ENCODE measurements at regions not wholly inside any gene's neighbourhood (a gene's known extent, or its start where the extent isn't known, plus 50 kb on each side); places are given as distances from the start of the nearest gene placed in this dataset.
"Not testable (repeated sequence)": the region's sequence is repeated elsewhere in the genome, so short reads cannot be mapped to it uniquely, and the experiment has no call there.

DNA sequence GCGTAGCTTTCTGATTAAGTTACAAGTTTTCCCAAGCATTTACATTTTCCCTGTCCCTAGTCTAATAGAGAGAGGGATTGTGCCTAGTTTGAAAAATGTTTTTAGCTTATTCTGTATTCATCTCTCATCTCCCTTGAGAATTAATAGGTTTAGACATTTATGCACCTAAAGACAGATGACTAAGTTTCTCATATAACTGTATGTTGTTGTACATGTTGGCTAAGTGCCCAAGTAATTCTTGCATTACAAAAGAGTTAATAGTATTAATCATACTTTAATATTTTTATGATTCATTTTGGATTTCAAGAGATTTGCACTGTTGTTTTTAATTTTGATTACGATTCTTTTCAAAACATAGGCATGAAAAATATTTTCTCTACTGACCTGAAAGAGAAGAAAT is 109.0 kb upstream of the TBL1XR1 start:
- no peak for DNase-seq

DNA sequence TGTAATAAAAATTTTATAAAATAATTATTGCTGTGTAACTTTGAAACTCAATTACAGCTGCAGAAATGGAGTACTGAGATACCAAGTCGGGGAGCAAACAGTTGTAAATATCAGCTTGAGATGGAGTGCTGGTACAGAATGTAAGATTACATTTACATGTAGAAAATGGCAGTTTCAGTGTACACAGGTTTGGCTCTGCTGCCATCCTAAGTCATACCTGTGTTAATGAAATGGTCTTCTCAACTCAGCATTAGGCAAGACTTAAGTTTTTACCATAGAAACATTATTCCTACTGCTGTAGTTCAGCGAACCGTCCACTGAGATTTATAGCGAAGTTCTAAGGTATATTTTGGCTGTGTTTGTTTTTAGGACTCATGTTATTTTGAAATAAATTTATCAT is 110.1 kb upstream of the TBL1XR1 start:
- no peak for DNase-seq

DNA sequence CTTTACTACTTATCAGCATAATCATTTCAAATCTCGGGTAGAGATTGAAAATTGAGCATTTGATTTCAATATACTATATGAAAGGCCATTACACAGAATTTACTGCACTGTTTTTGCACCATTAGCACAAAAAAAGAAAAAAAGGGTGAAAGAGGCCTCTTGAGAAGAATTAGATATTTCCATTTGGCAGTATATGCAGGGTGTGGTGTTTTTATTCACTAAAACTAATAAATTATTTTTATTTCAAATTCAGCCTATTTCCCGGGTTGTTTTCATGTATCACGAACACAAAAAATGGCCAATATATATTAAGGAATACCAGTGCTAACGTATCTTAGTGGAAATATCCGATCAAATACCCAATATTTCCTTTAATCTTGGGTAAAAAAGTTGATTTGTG is 110.5 kb upstream of the TBL1XR1 start:
- DNase-seq, result no peak

DNA sequence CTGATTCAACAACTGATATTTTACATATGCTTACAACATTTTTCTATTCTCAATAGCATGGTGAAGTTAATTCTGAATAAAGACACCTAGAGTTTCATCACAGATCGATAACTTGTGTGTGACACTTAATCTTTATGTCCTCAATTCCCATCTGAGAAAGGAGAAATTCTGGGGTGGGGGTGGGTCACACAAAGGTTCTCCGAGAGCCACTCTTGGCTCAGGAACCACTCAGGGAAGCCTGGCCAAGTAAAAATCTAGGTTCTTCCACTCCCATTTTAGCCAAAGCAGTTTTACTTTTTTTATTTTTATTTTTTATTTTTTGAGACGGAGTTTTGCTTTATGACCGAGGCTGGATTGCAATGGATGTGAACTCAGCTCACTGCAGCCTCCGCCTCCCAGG is 111.0 kb upstream of the TBL1XR1 start:
- no peak for DNase-seq

DNA sequence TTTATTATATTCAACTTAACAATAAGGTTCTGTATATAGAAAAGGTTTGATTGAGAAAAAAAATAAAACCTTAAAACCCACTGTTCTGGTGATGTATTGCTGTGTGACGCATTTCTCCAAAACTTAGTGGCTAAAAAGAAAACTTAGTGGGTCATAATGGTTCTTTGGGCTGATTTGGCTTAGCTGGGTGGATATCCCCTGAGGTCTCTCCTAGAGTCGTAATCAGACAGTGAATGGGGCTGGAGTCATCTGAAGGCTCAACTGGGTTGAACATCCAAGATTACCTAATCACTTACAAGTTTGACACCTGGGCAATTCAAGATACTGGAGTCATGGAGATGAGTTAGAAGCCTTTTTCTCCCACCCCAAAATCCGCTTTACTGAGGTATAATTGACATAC is 111.6 kb upstream of the TBL1XR1 start:
- no peak for DNase-seq

DNA sequence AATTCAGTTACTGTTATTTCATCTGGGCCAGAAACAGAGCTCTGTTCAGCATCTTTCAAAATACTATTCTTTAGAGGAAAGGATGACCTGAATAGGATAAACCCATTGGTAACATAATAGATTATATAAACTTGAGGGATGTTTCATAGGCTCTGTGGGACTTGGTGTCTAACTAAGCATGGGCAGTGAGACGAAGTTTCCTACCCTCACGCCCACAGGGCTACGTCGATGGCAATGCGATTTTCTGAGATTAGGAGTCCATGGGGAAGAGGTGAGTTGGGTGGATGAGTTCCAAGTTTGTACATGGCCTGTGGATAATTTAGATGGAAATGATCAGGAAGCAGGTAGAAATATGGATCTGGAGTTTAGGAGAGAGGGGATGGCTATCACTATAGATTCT is 115.2 kb upstream of the TBL1XR1 start:
- no peak for DNase-seq

DNA sequence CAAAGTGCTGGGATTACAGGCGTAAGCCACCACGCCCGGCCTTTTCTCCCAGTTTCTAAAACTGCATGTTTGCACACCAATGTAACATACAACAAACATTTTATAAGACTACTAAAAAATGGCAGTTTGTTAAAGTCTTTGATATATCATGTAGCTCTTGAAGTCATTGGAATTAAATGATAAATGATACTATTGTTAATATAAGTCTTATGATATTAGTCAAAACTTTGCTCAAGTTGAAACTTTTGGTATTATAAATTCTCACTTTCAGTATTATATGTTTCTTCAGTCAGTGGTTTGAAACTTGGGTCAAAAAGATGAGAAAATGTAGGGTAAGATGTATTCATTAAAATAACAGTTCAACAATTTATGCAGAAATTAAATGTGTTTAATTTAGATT is 117.6 kb upstream of the TBL1XR1 start:
- no peak for DNase-seq

DNA sequence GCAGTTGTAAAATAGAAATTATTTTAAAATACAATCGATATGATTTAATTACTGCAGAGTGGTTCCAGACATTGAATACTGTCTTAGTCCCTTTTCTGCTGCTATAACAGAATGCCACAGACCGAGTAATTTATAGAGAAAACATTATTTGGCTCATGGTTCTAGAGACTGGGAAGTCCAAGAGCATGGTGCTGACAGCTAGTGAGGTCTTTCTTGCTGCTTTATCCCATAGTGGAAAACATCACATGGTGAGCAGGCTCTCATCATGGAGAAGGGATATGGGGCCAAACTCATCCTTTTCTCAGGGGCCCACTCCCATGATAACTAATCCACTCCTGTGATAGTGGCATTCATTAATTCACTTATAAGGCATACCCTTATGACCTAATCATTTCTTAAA is 120.0 kb upstream of the TBL1XR1 start:
- DNase-seq, result no peak

DNA sequence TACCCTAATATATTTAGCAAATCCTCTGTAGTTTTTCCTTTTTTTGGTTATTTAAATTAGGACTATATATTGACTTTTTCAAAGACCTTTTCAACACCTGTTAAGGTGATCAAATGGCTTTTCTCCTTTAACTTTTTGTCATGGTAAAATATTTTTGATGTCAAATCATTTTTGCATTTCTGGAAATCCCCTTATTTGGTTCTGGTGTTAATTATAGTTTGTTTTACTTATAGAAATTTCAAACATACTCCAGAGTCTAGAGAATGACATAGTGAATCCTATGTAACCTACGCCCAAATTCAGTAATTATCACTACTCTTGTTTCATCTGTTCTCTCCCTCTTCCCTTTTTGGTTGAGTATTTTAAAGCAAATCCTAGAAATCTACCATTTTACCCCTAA is 121.3 kb upstream of the TBL1XR1 start:
- DNase-seq, result no peak

DNA sequence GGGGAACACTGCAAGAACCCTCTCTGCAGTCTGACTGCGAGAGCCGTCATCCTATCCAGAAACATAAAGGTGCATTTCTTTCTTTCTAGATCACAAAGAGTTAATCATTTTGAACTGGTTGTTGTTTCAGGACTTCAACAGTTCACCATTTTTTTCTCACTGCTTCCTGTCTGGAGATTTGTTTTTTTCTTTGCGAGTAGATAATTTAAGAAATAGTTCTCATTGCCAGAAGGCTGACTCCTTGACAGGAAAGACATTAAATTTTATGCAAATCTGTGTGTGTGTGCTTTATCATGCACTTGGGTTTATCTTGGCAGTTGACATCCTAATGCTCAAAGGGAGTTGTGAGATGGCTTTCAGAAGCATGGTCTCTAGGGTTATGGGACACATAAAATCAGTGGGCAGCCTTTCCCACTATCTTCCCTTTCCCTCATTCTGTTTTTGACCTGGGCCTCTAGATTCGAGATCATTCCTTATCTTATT is 123.5 kb upstream of the TBL1XR1 start:
- peak; percentile 13 for DNase-seq

DNA sequence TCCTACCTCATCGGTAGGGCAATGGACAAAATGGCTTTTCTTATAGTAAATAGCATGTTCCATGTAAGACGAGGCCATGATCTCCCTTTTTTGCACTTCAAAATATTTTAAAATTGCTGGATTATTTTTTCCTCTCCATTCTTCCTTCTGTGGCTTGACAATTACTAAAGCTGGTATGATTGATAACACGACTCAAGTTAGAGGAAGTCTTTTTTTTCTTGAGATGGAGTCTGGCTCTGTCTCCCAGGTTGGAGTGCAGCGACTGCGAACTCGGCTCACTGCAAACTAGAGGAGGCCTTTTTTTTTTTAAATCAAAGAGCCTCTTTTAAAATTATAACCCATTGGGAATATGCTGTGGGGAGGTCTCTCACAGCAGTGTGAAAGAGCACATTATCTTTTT is 124.5 kb upstream of the TBL1XR1 start:
- DNase-seq, result no peak

DNA sequence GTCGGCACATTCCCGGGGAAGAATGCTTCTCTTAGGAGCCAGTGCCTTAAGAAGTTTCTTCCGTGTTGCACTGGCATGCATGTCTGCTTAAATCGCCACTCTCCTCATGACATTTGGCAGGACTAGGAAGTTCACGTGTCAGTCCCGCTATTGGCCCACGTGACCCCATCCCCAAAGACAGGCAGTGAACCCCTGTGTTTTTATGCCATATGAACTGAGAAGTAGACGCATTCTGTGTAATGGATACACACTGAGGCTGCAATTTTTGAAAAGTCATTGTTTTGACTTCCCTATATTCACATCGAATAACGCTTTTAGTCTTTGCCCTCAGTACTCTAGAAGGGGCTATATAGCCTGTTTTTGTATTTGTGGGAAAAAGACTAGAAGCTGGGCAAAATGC is 125.6 kb upstream of the TBL1XR1 start:
- no peak for DNase-seq

DNA sequence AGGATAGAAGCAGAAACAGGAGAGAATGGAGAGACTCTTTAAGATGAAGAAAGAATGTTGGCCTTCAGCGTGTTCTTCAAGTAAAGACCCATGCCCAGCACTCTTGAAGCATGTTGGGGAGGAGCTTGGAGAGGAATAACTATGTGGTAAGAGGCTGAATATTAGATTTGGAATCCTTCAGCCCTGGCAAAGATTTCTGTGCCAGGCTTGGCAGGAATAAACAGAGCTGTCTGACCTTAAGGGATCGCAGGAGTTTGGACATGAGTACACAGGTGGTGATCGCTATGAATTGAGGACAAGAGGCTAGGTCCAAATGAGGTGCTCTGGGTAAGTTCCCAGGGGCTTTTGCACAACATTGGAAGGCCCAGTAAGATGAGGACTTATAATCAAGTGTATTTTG is 132.6 kb upstream of the TBL1XR1 start:
- no peak for DNase-seq

DNA sequence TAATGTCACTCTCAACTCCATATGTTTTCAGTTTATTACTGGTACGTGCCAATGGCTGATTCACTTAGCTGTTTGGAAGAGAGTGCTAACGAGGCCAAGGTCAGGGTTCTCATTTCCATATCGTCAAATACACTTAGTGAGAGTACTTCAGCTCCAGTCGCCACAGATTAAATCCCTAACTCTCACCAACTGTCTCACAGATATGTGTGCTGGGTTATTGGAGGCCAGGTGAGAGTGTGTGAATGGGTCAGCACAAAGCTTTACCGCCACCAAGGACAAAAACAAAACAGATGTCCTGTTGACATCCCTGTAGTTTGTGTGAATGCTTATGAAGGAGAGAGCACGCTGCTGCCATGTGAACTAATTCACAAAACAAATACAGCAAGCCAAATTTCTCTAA is 133.5 kb upstream of the TBL1XR1 start:
- DNase-seq, result no peak

DNA sequence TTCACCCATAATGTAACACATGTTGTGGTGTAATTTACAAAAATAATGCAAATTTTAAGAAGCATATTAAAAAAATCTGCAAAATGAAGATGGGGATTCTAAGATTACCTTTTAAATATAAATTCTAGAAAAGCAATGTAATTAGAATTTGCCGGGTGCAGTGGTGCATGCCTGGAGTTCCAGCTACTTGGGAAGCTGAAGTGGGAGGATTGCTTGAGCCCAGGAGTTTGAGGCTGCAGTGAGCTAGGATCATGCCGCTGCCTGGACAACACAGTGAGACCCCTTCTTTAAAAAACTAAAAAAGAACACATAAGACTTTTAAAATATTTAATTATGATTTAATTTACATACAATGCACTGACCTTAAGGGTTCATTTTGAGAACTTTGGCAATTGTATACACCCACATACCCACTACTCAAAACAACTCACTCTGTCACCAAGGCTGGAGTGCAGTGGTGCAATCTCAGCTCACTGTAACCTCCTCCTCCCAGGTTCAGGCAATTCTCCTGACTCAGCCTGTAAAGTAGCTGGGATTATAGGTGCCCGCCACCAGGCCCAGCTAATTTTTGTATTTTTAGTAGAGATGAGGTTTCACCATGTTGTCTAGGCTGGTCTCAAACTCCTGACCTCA is 134.0 kb upstream of the TBL1XR1 start:
- DNase-seq, result no peak

DNA sequence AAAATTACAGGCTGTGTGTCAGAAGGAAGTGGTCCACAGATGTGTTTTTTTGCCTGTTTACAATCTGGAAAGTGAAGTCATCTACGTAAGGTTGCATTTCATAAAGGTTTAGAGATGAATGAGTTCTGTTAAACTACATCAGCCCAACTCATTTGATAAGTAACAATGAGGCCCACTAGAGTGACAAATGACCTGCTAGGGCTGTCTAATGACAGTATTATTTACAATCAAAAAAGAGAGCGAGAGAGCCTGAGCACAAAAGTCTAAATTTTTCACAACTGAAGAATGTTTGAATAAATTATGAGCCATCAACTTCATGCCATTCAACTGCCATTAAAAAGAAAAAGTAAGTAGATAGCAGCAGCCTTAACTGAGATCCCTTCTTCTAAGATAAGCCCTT is 135.7 kb upstream of the TBL1XR1 start:
- no peak for DNase-seq

DNA sequence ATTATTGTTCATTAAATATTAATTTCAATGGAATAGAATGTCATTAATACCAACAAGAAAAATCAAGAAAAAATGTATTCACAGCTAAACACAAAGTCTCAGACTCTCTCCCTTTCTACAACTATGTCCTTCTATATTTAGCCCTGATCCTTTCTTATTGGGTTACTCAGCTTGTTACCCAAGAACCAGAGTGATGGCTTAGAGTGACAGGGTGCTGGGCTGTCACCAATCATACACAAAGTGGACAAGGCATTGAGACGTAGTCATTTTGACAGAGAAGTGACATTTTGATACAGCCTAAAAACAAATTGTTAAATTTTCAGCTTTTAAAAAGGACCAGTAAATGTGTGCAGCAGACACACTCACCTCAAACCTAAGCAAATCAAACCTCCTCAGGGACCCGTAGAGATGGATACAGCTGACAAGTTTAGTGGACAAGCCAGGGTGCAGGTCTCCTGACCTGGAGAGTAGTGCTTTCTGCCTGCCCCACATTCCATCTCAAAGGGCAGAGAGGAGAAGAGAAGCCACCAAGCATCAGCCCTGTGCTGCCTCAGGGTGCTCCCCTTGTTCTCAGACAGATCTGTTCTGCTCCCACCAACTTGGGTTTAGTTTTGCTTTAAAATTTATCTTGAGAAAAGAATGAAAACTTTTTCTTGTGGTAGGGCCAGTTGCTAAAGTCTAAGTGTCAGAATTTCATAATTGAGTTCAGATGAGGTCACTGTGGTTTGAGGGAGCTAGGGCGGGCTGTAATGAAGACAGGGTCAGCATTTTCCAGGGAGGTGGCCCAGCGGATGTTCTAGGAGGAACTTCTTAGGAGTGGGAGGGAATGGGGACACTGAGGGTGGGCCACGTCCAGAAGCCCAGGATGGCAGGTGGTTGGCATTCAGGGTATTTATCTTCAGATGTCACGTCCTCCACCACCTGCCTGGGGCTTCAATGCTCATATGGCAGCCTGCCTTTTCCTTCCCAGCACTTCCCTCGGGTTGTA is 136.5 kb upstream of the TBL1XR1 start:
- no peak for DNase-seq

DNA sequence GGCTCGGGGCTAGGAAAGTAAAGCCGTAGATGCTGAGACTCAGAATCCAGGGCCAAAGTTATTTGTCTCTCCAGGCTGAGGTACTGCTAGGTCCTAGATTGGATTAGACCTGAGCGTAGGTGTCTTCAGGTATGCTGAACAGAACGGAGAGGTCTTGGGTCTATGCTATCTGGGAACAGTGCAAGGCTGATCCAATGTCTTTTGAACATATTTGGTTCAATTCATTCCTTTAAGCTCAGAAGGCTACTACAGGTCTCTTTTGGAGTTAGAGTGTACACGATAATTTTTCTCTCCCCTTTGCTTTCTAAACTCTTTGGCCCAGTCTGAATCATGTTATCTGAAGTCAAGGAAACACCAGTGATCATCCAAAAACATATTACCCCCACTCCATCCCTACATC is 137.5 kb upstream of the TBL1XR1 start:
- DNase-seq, result no peak

DNA sequence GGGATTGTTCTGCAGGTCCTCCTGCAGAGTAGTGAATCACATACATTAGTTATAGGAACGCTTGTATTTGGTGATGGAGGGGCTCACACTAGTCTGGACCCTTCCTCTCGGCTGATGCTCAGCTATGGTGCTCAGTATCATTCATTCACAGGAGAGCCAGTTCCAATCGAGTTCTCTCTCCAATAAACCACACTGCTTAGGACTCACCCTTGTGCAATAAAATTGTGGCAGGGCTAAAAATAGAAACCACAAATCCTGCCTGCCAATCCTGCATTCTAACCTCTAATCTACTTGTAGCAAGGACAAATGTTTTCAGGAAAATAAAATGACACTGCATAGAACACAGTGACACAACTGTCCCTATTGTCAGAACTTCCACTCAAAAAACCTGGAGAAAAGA is 138.4 kb upstream of the TBL1XR1 start:
- no peak for DNase-seq

DNA sequence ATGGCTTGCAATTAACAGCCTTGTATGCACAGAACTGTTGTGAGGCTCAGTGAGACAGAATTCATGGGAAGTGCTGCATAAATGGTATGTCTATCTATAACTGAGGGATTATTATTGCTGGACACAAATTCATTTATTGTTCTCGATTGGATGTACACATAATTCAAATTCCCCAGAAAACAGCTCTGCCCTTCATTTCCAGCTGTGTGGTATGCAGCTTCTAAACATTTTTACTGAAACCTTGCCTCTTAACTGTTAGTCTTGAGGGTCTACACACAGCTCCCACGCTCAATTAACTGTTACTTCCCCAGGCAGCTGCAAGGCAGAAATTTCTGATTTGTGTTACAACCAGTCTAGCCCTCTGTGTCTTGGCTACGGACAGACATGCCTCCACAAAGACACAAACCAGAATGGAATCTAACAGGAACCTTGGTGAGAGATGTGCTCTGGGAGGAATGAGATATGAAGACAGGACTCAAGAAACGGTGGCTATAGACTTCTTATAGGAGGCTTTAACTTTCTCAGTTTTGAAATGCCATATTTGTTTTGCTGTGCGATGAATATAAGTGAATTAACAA is 139.7 kb upstream of the TBL1XR1 start:
- no peak for DNase-seq

DNA sequence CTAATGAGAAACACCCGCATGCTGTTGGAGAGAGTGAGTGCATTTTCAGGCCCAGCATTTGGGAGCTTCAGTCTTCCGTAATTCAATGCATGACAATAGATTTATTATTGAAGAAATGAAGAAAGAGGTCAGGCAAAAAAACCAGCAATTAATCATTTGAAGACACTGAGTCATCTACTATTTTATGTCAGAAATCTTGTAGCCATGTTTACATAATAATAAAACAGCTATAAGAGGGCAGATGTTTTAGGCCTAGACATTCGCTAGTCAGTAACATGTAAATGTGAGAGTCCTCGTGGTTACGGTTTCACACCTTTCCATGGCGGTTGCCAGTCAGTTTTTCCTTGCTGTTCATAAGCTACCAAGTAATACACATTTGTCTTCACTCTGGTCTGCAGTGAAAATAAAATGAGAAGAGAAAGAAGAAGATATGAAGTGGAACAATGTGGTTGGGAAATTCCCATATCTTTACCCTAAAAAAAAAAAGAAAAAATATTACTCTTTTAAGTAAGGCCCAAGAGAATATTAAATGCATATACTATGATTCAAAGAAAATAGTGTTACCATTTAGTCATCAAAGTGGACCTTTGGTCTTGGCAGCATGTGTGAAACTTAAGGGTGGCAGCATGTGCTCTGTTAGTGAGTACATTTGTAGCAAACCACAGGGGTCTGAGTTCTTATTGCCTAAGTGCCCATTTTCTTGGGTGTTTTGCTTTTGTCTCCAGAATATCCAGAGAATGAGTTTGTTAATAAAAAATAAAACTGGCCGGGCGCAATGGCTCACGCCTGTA is 140.5 kb upstream of the TBL1XR1 start:
- peak; percentile 85 for DNase-seq

DNA sequence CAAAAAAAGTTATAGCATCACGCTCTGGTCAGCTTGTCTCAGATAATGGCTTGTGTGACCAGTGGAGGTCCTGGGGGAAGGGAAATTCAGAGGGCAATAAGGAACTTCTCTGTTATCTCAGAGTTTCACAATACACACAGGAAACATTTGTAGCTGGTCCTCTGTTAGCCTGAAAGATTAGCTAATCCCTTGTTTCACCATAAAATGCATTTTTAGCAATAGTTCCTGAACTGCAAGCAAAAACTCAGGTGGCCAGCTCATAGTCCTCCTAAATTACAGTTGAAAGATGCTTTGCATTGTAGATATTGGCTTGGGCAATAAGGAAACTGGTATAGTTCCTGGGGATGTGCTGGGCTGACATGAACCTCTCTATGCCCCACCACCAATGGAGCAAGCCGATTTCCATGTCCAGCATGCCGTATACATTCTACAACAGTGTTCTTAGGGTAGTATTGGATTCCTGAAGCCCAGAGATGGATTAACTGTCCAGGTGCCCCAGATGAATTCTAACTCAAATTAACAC is 141.5 kb upstream of the TBL1XR1 start:
- DNase-seq, result no peak

DNA sequence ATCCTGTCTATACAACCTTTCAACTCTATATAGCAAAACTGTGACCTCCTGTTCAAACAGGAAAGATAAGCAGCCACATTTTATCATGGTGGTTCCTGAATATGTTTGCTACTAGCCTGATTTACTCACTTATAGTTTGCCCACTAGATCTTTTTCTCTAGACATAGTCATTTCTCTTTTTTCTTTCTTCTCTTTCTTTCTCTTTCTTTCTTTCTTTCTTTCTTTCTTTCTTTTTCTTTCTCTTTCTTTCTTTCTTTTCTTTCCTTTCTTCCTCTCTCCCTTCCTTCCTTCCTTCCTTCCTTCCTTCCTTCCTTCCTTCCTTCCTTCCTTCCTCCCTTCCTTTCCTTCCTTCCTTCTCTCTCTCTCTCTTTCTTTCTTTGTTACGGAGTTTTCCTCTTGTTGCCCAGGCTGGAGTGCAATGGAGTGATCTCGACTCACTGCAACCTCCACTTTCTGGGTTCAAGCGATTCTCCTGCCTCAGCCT is 142.0 kb upstream of the TBL1XR1 start:
- DNase-seq, result not testable (repeated sequence)
